HG03460 (cell line): ENCODE measurements at regions not wholly inside any gene's neighbourhood (a gene's known extent, or its start where the extent isn't known, plus 50 kb on each side); places are given as distances from the start of the nearest gene placed in this dataset.

Experiments used
- ATAC-seq: cut with Tn5 transposase; IDR thresholded peaks from one replicate; pipeline ENCODE4 v1.9.1; 2021; ENCODE audit not compliant: unreplicated experiment

- no peak for ATAC-seq
These were observed 243.0 kb upstream of the MKI67 start for GRCh38 chr10:128369101-128369650.

- peak; percentile 80 for ATAC-seq
These were observed 247.0 kb upstream of the MKI67 start for GRCh38 chr10:128373071-128373749.

GRCh38 chr10:128373831-128374230, 247.6 kb upstream of the MKI67 start:
- ATAC-seq: no peak

GRCh38 chr10:128375171-128375570, 248.9 kb upstream of the MKI67 start:
- no peak for ATAC-seq

GRCh38 chr10:128377364-128377987, 251.3 kb upstream of the MKI67 start:
- no peak for ATAC-seq

- no peak for ATAC-seq
These were observed 251.8 kb upstream of the MKI67 start for GRCh38 chr10:128377988-128378387.

- no peak for ATAC-seq
These were observed 254.7 kb upstream of the MKI67 start for GRCh38 chr10:128380946-128381345.

- ATAC-seq: no peak
These were observed 256.0 kb upstream of the MKI67 start for GRCh38 chr10:128382225-128382624.

GRCh38 chr10:128384831-128385230, 258.6 kb upstream of the MKI67 start:
- ATAC-seq: no peak

GRCh38 chr10:128386231-128386630, 260.0 kb upstream of the MKI67 start:
- ATAC-seq: no peak

- ATAC-seq: no peak
These were observed 260.8 kb upstream of the MKI67 start for GRCh38 chr10:128386816-128387604.

- no peak for ATAC-seq
These were observed 264.4 kb upstream of the MKI67 start for GRCh38 chr10:128390596-128390995.

GRCh38 chr10:128393546-128393945, 267.3 kb upstream of the MKI67 start:
- ATAC-seq: no peak

- ATAC-seq: no peak
These were observed 271.9 kb upstream of the MKI67 start for GRCh38 chr10:128398118-128398517.

GRCh38 chr10:128398999-128399398, 272.8 kb upstream of the MKI67 start:
- no peak for ATAC-seq

GRCh38 chr10:128400564-128400963, 274.3 kb upstream of the MKI67 start:
- no peak for ATAC-seq

- no peak for ATAC-seq
These were observed 279.2 kb upstream of the MKI67 start for GRCh38 chr10:128405450-128405849.

- no peak for ATAC-seq
These were observed 285.4 kb upstream of the MKI67 start for GRCh38 chr10:128411643-128412042.

- no peak for ATAC-seq
These were observed 288.3 kb upstream of the MKI67 start for GRCh38 chr10:128414568-128414967.

- no peak for ATAC-seq
These were observed 290.0 kb upstream of the MKI67 start for GRCh38 chr10:128416231-128416630.

- ATAC-seq: no peak
These were observed 291.6 kb upstream of the MKI67 start for GRCh38 chr10:128417826-128418225.

- no peak for ATAC-seq
These were observed 292.6 kb upstream of the MKI67 start for GRCh38 chr10:128418819-128419218.
